ENCODE measurements at regions not wholly inside any gene's neighbourhood (a gene's known extent, or its start where the extent isn't known, plus 50 kb on each side); places are given as distances from the start of the nearest gene placed in this dataset.
"Not testable (repeated sequence)": the region's sequence is repeated elsewhere in the genome, so short reads cannot be mapped to it uniquely, and the experiment has no call there.

GRCh38 chr9:63041710-63042109 is 1851.9 kb downstream of the SPATA31A7 start:
- H3K36me3 Mint-ChIP-seq (ENCODE audit: low read depth); H3K27me3 Mint-ChIP-seq (ENCODE audit: low read depth); H3K4me1 Mint-ChIP-seq (ENCODE audit: low read depth); H3K9me3 Mint-ChIP-seq (ENCODE audit: low read depth); H3K4me3 Mint-ChIP-seq (ENCODE audit: unreplicated experiment); DNase-seq (ENCODE audit: low spot score): not testable (repeated sequence)
- H3K27ac Mint-ChIP-seq (ENCODE audit: unreplicated experiment): peak overlapping the region; percentile 37
